H1 (cell line): ENCODE measurements at regions not wholly inside any gene's neighbourhood (a gene's known extent, or its start where the extent isn't known, plus 50 kb on each side); places are given as distances from the start of the nearest gene placed in this dataset.

Source experiments
- CTCF ChIA-PET: fragments of 300-600 bp; sonication (Branson Sonifier 250); formaldehyde crosslinking; loops from one replicate; lab custom pipeline; 2021; ENCODE audit not compliant: partially characterized antibody; lab: Charles Lee
- POLR2A ChIA-PET: fragments of 300-600 bp; sonication (Branson Sonifier 250); formaldehyde crosslinking; loops from one replicate; lab custom pipeline; 2021; ENCODE audit warnings: inconsistent platforms; ENCODE audit not compliant: partially characterized antibody; lab: Charles Lee
- DNase-seq, 2 experiments: peaks; one replicate each; pipeline versions ENCODE4 v3.0.0 to v3.0.0-alpha.2; 2010 to 2022; ENCODE audit warnings: low spot score in 2 of 2, low read depth in 1 of 2, mixed read lengths in 1 of 2
- FAIRE-seq: peaks from 2 replicates; lab custom pipeline; 2011; peaks lifted over from hg19 to GRCh38; lab: Jason Lieb, UNC
- H2AFZ ChIP-seq: 2 replicates; pipeline ENCODE4 v1.8.1; 2012; ENCODE audit warnings: low read length, inconsistent platforms
- H2AK5ac ChIP-seq: 2 replicates; pipeline ENCODE4 v1.6.1; 2013; ENCODE audit warnings: low read depth, low read length
- H2BK120ac ChIP-seq: replicated peaks from 2 replicates; pipeline ENCODE3; 2013; ENCODE audit warnings: low read depth, low read length, inconsistent platforms
- H2BK12ac ChIP-seq: 2 replicates; pipeline ENCODE4 v1.6.1; 2013; ENCODE audit warnings: low read depth, low read length
- H2BK15ac ChIP-seq: 2 replicates; pipeline ENCODE4 v1.6.1; 2013; ENCODE audit warnings: low read length
- H2BK20ac ChIP-seq: 2 replicates; pipeline ENCODE4 v1.6.1; 2013; ENCODE audit warnings: low read length
- H2BK5ac ChIP-seq: 2 replicates; pipeline ENCODE4 v1.6.1; 2013; ENCODE audit warnings: low read depth, low read length
- H3K14ac ChIP-seq: 2 replicates; pipeline ENCODE4 v1.6.1; 2013; ENCODE audit warnings: inconsistent platforms; ENCODE audit not compliant: insufficient read length
- H3K18ac ChIP-seq: 2 replicates; pipeline ENCODE4 v1.6.1; 2013; ENCODE audit warnings: low read length; ENCODE audit errors: extremely low read depth
- H3K23ac ChIP-seq: 2 replicates; pipeline ENCODE4 v1.6.1; 2013; ENCODE audit warnings: inconsistent platforms; ENCODE audit not compliant: insufficient read length
- H3K23me2 ChIP-seq: 2 replicates; pipeline ENCODE4 v1.6.1; 2013; ENCODE audit warnings: low read depth, low read length
- H3K27ac ChIP-seq: 2 replicates; pipeline ENCODE4 v1.6.1; 2011; ENCODE audit warnings: low read depth, low read length, inconsistent platforms
- H3K27me3 ChIP-seq, 4 experiments: replicated peaks in 1 of 4; 1 replicate in 1 of 4; 2 replicates in 3 of 4; pipeline versions ENCODE4 v1.6.1 to v1.8.1; 2011 to 2013; ENCODE audit warnings: low read length in 3 of 4, mild to moderate bottlenecking in 3 of 4, inconsistent platforms in 2 of 4, mixed read lengths in 2 of 4, moderate library complexity in 1 of 4; ENCODE audit not compliant: control insufficient read depth in 3 of 4, insufficient read depth in 3 of 4; ENCODE audit errors: extremely low read depth in 1 of 4
- H3K36me3 ChIP-seq, 4 experiments: 2 replicates each; pipeline versions ENCODE4 v1.6.1 to v1.8.1; 2011 to 2013; ENCODE audit warnings: mild to moderate bottlenecking in 4 of 4, low read length in 3 of 4, moderate library complexity in 2 of 4, control low read depth in 1 of 4, inconsistent platforms in 1 of 4; ENCODE audit not compliant: insufficient read depth in 4 of 4, control insufficient read depth in 2 of 4
- H3K4ac ChIP-seq: replicated peaks from 2 replicates; pipeline ENCODE3; 2013; ENCODE audit warnings: low read length, low read depth, mixed read lengths, inconsistent platforms; ENCODE audit not compliant: insufficient read length
- H3K4me1 ChIP-seq, 4 experiments: replicated peaks in 1 of 4; 1 replicate in 1 of 4; 2 replicates in 3 of 4; pipeline versions ENCODE4 v1.6.1 to v1.8.1; 2011 to 2013; ENCODE audit warnings: low read length in 3 of 4, inconsistent platforms in 2 of 4, mixed read lengths in 1 of 4; ENCODE audit not compliant: insufficient read depth in 4 of 4, control insufficient read depth in 3 of 4
- H3K4me2 ChIP-seq, 2 experiments: 2 replicates each; pipeline versions ENCODE4 v1.6.1 to v1.8.1; 2011 to 2013; ENCODE audit warnings: low read depth in 2 of 2, low read length in 2 of 2, control low read depth in 1 of 2, inconsistent platforms in 1 of 2, mild to moderate bottlenecking in 1 of 2; ENCODE audit not compliant: insufficient read depth in 1 of 2
- H3K4me3 ChIP-seq, 4 experiments: fragments of 200-600, 300-600 bp in 1 of 4; sonication (generic), shearing (Covaris generic), sonication (Bioruptor Twin) in 1 of 4; 2 replicates each; pipeline versions ENCODE4 v1.5.1 to v1.8.1; 2011 to 2016; ENCODE audit warnings: low read length in 4 of 4, low read depth in 3 of 4, control low read depth in 2 of 4, inconsistent platforms in 2 of 4, mild to moderate bottlenecking in 2 of 4, mixed read lengths in 1 of 4, moderate library complexity in 1 of 4; ENCODE audit not compliant: insufficient read depth in 2 of 4; ENCODE audit errors: extremely low read depth in 1 of 4
- H3K56ac ChIP-seq: replicated peaks from 2 replicates; pipeline ENCODE3; 2013; ENCODE audit warnings: low read depth, mild to moderate bottlenecking, mixed read lengths, low read length, inconsistent platforms; ENCODE audit not compliant: insufficient read length
- H3K79me1 ChIP-seq: 2 replicates; pipeline ENCODE4 v1.6.1; 2013; ENCODE audit warnings: low read depth, low read length, control low read depth
- H3K79me2 ChIP-seq, 2 experiments: 2 replicates each; pipeline versions ENCODE4 v1.6.1 to v1.8.1; 2012 to 2013; ENCODE audit warnings: low read length in 2 of 2, mild to moderate bottlenecking in 2 of 2, inconsistent platforms in 1 of 2; ENCODE audit not compliant: insufficient read depth in 2 of 2, control insufficient read depth in 1 of 2
- H3K9ac ChIP-seq, 4 experiments: replicated peaks in 1 of 4; 1 replicate in 1 of 4; 2 replicates in 3 of 4; pipeline versions ENCODE4 v1.6.1 to v1.8.1; 2011 to 2013; ENCODE audit warnings: low read depth in 3 of 4, low read length in 3 of 4, control low read depth in 2 of 4, mild to moderate bottlenecking in 2 of 4, moderate library complexity in 2 of 4, inconsistent platforms in 1 of 4; ENCODE audit errors: extremely low read depth in 1 of 4
- H3K9me3 ChIP-seq, 2 experiments: 2 replicates each; pipeline versions ENCODE4 v1.6.1 to v1.8.1; 2012 to 2013; ENCODE audit warnings: mild to moderate bottlenecking in 2 of 2, moderate library complexity in 2 of 2, control low read depth in 1 of 2, inconsistent platforms in 1 of 2, low read depth in 1 of 2, low read length in 1 of 2, mixed read lengths in 1 of 2; ENCODE audit not compliant: insufficient read depth in 2 of 2
- H4K20me1 ChIP-seq, 2 experiments: replicated peaks in 1 of 2; 2 replicates each; pipeline versions ENCODE3 to v1.8.1; 2011 to 2013; ENCODE audit warnings: inconsistent platforms in 2 of 2, low read length in 2 of 2, mild to moderate bottlenecking in 1 of 2; ENCODE audit not compliant: insufficient read depth in 2 of 2, control insufficient read depth in 1 of 2
- H4K5ac ChIP-seq: 2 replicates; pipeline ENCODE4 v1.6.1; 2013; ENCODE audit warnings: low read length, low read depth, mixed read lengths, inconsistent platforms; ENCODE audit not compliant: insufficient read length
- H4K8ac ChIP-seq: 2 replicates; pipeline ENCODE4 v1.8.0; 2013; ENCODE audit warnings: mild to moderate bottlenecking, moderate library complexity, low read length, inconsistent platforms; ENCODE audit not compliant: insufficient read depth; ENCODE audit errors: extremely low read depth
- H4K91ac ChIP-seq: replicated peaks from 2 replicates; pipeline ENCODE3; 2013; ENCODE audit warnings: low read length, mixed read lengths, inconsistent platforms; ENCODE audit not compliant: insufficient read length
- BCL11A ChIP-seq, 2 experiments: IDR thresholded peaks; one replicate each; pipeline ENCODE4 v1.6.1; 2011; ENCODE audit warnings: low read depth in 2 of 2, low read length in 2 of 2, mild to moderate bottlenecking in 2 of 2
- NANOG ChIP-seq: IDR thresholded peaks from 2 replicates; pipeline ENCODE4 v1.6.1; 2011; ENCODE audit warnings: low read length, low read depth, mild to moderate bottlenecking, inconsistent platforms; ENCODE audit not compliant: insufficient read depth, poor library complexity, severe bottlenecking
- TBP ChIP-seq: IDR thresholded peaks from 2 replicates; pipeline ENCODE4 v1.6.1; 2011; ENCODE audit warnings: low read depth, low read length, improper control_type of control experiment

DNA sequence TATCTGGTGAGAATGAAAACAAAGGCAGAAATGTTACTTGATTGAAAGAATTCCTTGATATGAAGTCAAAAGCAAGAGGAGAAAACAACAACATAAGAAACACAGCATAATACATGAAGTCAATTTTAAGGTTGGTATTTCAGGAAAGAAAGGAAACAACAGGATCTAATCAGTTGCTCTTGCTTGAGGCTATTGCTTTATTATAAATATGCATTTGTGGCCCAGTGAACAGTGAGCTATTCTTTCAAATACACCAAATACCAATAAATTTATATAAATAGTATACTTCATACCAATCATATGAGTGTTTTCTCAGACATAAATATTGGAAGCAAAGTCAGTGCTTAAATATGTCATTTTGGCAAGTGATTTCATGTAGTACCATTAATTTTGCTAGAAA, 806.6 kb downstream of the NXPH1 start:
- Histone ChIP-seq H4K5ac (no peak overlapping the region), H3K4me3 (no peak overlapping the region), H4K8ac (no peak overlapping the region), H2AFZ (no peak overlapping the region), H3K4ac (no peak overlapping the region), H2AK5ac (no peak overlapping the region), H3K36me3 (no peaks in the 10 kb centered on the region), H2BK15ac (no peak overlapping the region), H3K4me1 (no peaks in the 10 kb centered on the region), H3K4me2 (no peak overlapping the region), H3K27ac (no peak overlapping the region), H2BK20ac (no peak overlapping the region), H2BK120ac (no peak overlapping the region), H3K79me1 (no peaks in the 10 kb centered on the region), H3K27me3 (no peaks in the 10 kb centered on the region), H3K23me2 (no peaks in the 10 kb centered on the region), H2BK12ac (no peak overlapping the region), H3K23ac (no peak overlapping the region), H4K20me1 (no peaks in the 10 kb centered on the region), H3K79me2 (no peaks in the 10 kb centered on the region), H3K14ac (no peak overlapping the region), H4K91ac (no peak overlapping the region), H3K18ac (no peak overlapping the region), H2BK5ac (no peak overlapping the region), H3K9ac (no peak overlapping the region), H3K9me3 (no peaks in the 10 kb centered on the region), H3K56ac (no peak overlapping the region)
- DNase-seq: no peak
- CTCF ChIA-PET: no interaction called here
- POLR2A ChIA-PET: no interaction called here
- FAIRE-seq: no peak
- no peak for TF ChIP-seq BCL11A (IDR thresholded peaks at IDR 0.05; ENCODE audit: low read depth in 2 of 2, low read length in 2 of 2)
- TF ChIP-seq TBP: no peak
- TF ChIP-seq NANOG: no peak
